ENCODE measurements at regions not wholly inside any gene's neighbourhood (a gene's known extent, or its start where the extent isn't known, plus 50 kb on each side); places are given as distances from the start of the nearest gene placed in this dataset.
A peak's percentile ranks its signal among the peaks of the same experiment; 100 is the strongest.

DNA sequence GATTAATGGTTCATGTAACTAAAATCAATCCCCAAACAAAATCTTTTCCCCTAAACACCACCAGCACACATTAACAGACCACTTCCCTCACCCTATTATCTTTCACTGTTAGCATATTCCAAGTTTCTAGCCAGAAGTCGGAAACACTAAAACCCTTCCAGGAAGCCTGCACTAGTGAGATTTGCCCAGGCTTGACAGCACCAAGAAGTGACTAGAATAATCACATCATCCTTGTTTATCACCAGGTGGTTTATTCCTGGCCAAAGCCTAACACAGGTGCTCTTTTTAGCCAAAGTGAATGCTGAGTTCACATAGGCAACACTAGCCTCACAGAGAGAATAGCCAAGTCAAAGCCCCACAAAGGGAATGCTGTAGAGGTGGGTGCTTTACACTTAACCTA lies 221.2 kb upstream of the HNRNPA3 start:
- TF ChIP-seq ZFP30 (CRISPR knock-in tag; IDR thresholded peaks at IDR 0.05): no peak
- TF ChIP-seq, protein P1, sequence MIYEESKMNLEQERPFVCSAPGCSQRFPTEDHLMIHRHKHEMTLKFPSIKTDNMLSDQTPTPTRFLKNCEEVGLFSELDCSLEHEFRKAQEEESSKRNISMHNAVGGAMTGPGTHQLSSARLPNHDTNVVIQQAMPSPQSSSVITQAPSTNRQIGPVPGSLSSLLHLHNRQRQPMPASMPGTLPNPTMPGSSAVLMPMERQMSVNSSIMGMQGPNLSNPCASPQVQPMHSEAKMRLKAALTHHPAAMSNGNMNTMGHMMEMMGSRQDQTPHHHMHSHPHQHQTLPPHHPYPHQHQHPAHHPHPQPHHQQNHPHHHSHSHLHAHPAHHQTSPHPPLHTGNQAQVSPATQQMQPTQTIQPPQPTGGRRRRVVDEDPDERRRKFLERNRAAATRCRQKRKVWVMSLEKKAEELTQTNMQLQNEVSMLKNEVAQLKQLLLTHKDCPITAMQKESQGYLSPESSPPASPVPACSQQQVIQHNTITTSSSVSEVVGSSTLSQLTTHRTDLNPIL (CRISPR knock-in tag; IDR thresholded peaks at IDR 0.05; ENCODE audit: low read depth): no peak
- no peak for TF ChIP-seq ZNF565 (CRISPR knock-in tag; conservative IDR thresholded peaks at IDR 0.05; ENCODE audit: low read depth)
- no peak for TF ChIP-seq CSDC2 (CRISPR knock-in tag; IDR thresholded peaks at IDR 0.05)
- TF ChIP-seq ZNF8 (CRISPR knock-in tag; IDR thresholded peaks at IDR 0.05): no peak
- TF ChIP-seq, protein P2, sequence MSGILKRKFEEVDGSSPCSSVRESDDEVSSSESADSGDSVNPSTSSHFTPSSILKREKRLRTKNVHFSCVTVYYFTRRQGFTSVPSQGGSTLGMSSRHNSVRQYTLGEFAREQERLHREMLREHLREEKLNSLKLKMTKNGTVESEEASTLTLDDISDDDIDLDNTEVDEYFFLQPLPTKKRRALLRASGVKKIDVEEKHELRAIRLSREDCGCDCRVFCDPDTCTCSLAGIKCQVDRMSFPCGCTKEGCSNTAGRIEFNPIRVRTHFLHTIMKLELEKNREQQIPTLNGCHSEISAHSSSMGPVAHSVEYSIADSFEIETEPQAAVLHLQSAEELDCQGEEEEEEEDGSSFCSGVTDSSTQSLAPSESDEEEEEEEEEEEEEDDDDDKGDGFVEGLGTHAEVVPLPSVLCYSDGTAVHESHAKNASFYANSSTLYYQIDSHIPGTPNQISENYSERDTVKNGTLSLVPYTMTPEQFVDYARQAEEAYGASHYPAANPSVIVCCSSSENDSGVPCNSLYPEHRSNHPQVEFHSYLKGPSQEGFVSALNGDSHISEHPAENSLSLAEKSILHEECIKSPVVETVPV (CRISPR knock-in tag; IDR thresholded peaks at IDR 0.05): no peak
- TF ChIP-seq, protein P3, sequence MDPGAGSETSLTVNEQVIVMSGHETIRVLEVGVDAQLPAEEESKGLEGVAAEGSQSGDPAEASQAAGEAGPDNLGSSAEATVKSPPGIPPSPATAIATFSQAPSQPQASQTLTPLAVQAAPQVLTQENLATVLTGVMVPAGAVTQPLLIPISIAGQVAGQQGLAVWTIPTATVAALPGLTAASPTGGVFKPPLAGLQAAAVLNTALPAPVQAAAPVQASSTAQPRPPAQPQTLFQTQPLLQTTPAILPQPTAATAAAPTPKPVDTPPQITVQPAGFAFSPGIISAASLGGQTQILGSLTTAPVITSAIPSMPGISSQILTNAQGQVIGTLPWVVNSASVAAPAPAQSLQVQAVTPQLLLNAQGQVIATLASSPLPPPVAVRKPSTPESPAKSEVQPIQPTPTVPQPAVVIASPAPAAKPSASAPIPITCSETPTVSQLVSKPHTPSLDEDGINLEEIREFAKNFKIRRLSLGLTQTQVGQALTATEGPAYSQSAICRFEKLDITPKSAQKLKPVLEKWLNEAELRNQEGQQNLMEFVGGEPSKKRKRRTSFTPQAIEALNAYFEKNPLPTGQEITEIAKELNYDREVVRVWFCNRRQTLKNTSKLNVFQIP (CRISPR knock-in tag; IDR thresholded peaks at IDR 0.05; ENCODE audit: borderline replicate concordance, low read depth): no peak
- no peak for TF ChIP-seq OSR1 (CRISPR knock-in tag; IDR thresholded peaks at IDR 0.05)
- ATAC-seq: no peak

DNA sequence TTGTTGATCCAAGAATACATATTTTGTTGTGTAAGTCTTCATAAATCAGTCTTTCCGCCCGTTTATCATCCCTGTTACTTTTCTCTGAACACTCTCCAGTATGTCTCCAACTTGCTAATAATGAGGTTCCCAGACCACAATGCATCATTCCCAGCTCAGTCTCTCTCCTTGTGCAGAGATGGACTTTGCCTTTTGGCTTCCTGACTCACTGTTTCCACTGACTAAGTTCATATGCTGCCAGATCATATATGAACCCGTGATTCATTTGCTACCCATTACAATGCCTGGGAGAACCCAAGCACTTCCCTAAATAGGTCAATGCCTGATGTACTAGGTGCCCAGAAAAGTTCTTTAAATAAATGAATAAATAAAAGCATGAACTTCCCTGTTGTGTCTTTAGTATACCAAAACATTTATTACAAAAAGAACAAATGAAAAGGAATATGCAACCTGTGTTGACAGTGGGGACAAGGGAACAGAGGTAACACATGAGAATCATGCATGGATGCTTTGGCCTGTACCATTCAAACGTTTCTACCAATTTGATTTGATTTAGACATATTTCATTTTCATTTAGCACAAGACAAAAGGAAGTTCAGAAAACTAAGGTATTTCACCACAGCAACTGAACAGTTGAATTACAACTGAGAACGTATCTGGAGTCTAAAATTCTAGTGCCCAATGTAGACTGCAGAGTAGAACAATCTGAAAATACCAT lies 215.4 kb upstream of the HNRNPA3 start:
- TF ChIP-seq, protein P3 (CRISPR knock-in tag; IDR thresholded peaks at IDR 0.05; ENCODE audit: borderline replicate concordance, low read depth): no peak
- TF ChIP-seq, protein P2 (CRISPR knock-in tag; IDR thresholded peaks at IDR 0.05): no peak
- TF ChIP-seq ISL1 (CRISPR knock-in tag; IDR thresholded peaks at IDR 0.05) (peak; percentile 68), CSDC2 (CRISPR knock-in tag; IDR thresholded peaks at IDR 0.05) (no peak), ZFP30 (CRISPR knock-in tag; IDR thresholded peaks at IDR 0.05) (no peak), OSR1 (CRISPR knock-in tag; IDR thresholded peaks at IDR 0.05) (no peak)
- TF ChIP-seq, protein P1 (CRISPR knock-in tag; IDR thresholded peaks at IDR 0.05; ENCODE audit: low read depth): no peak
- peak; percentile 90 for ATAC-seq

DNA sequence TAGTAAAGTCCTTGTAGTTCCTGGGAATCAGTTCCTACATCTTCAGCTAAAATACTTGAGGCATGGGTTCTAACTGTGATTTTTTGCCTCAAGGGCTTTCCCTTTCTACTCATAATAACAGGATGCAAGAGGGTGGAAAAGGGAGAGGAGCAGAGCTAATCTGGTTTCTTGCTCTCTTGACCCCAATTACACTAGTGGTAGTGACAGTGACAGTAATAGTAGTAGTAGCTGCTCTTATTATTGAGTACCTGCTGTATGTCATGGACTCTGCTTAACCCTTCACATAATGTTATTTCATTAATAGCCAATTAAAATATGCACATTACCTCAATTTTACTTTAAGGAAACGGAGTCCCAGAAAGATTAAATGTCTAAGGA lies 214.8 kb upstream of the HNRNPA3 start:
- no peak for ATAC-seq

DNA sequence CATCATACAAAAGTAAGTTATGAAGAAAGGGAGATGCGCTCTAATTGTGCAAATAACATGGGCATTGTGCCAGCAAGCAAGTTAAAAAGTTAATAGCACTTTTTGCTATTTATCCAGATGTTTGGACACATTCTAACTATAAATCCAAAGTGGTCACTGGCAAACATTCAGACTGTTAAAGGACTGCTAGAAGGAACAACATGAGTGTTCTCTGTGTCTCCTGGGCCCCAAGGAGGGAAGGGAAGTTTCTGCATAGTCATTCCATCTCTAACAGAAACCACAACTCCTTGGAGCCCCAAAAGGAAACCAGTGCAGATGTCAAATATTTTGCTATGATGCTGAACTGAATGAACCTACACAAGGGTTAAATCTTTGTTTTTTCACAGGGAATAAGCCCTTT lies 213.3 kb upstream of the HNRNPA3 start:
- no peak for ATAC-seq
- TF ChIP-seq TCF4 (CRISPR knock-in tag; IDR thresholded peaks at IDR 0.05; ENCODE audit: borderline replicate concordance) (no peak), ZFP30 (CRISPR knock-in tag; IDR thresholded peaks at IDR 0.05) (no peak), BACH2 (CRISPR knock-in tag; IDR thresholded peaks at IDR 0.05; ENCODE audit: borderline replicate concordance) (no peak), SNAI2 (CRISPR knock-in tag; IDR thresholded peaks at IDR 0.05) (no peak), ZNF70 (CRISPR knock-in tag; IDR thresholded peaks at IDR 0.05) (no peak), GLIS3 (CRISPR knock-in tag; IDR thresholded peaks at IDR 0.05) (no peak), RARB (CRISPR knock-in tag; IDR thresholded peaks at IDR 0.05) (no peak)
- TF ChIP-seq, protein P4, sequence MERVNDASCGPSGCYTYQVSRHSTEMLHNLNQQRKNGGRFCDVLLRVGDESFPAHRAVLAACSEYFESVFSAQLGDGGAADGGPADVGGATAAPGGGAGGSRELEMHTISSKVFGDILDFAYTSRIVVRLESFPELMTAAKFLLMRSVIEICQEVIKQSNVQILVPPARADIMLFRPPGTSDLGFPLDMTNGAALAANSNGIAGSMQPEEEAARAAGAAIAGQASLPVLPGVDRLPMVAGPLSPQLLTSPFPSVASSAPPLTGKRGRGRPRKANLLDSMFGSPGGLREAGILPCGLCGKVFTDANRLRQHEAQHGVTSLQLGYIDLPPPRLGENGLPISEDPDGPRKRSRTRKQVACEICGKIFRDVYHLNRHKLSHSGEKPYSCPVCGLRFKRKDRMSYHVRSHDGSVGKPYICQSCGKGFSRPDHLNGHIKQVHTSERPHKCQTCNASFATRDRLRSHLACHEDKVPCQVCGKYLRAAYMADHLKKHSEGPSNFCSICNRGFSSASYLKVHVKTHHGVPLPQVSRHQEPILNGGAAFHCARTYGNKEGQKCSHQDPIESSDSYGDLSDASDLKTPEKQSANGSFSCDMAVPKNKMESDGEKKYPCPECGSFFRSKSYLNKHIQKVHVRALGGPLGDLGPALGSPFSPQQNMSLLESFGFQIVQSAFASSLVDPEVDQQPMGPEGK (CRISPR knock-in tag; IDR thresholded peaks at IDR 0.05; ENCODE audit: borderline replicate concordance): no peak
- TF ChIP-seq, protein P3 (CRISPR knock-in tag; IDR thresholded peaks at IDR 0.05; ENCODE audit: borderline replicate concordance, low read depth): no peak

More for the DNA sequence above, 214.8 kb upstream of the HNRNPA3 start:
- TF ChIP-seq ZNF70 (CRISPR knock-in tag; IDR thresholded peaks at IDR 0.05) (no peak), TOX (CRISPR knock-in tag; IDR thresholded peaks at IDR 0.05; ENCODE audit: borderline replicate concordance) (no peak)
